Keratinocyte (primary cell): ENCODE measurements at regions not wholly inside any gene's neighbourhood (a gene's known extent, or its start where the extent isn't known, plus 50 kb on each side); places are given as distances from the start of the nearest gene placed in this dataset.

Experiments
- DNase-seq: peaks from one replicate; pipeline ENCODE4 v3.0.0-alpha.2; 2011; ENCODE audit warnings: low read depth, missing footprints, low spot score
- FAIRE-seq: peaks from 2 replicates; lab custom pipeline; 2011; peaks lifted over from hg19 to GRCh38; lab: Jason Lieb, UNC
- H2AFZ ChIP-seq: 2 replicates; pipeline ENCODE4 v1.6.0; 2012; ENCODE audit warnings: low read length, control low read depth, inconsistent platforms; ENCODE audit not compliant: control insufficient read depth
- H3K27ac ChIP-seq: 2 replicates; pipeline ENCODE4 v1.5.1; 2011; ENCODE audit warnings: low read length; ENCODE audit not compliant: control insufficient read depth, insufficient read depth
- H3K27me3 ChIP-seq: 3 replicates; pipeline ENCODE4 v1.6.0; 2011; ENCODE audit warnings: low read length; ENCODE audit not compliant: control insufficient read depth, insufficient read depth; ENCODE audit errors: extremely low read depth
- H3K36me3 ChIP-seq, 2 experiments: 2 replicates in 1 of 2; 3 replicates in 1 of 2; pipeline ENCODE4 v1.5.1; 2011; ENCODE audit warnings: low read length in 2 of 2, mild to moderate bottlenecking in 1 of 2; ENCODE audit not compliant: control insufficient read depth in 2 of 2, insufficient read depth in 2 of 2; ENCODE audit errors: extremely low read depth in 1 of 2
- H3K4me1 ChIP-seq: 3 replicates; pipeline ENCODE4 v1.5.1; 2011; ENCODE audit warnings: low read length; ENCODE audit not compliant: control insufficient read depth, insufficient read depth; ENCODE audit errors: extremely low read depth
- H3K4me2 ChIP-seq: 3 replicates; pipeline ENCODE4 v1.6.0; 2011; ENCODE audit warnings: low read depth, low read length; ENCODE audit not compliant: control insufficient read depth, insufficient read depth; ENCODE audit errors: extremely low read depth
- H3K4me3 ChIP-seq, 3 experiments: fragments of 200-600 bp in 1 of 3; sonication (generic) in 1 of 3; 2 replicates in 2 of 3; 3 replicates in 1 of 3; pipeline ENCODE4 v1.5.1; 2011 to 2016; ENCODE audit warnings: low read length in 3 of 3, mild to moderate bottlenecking in 3 of 3, control low read depth in 2 of 3, inconsistent platforms in 1 of 3, low read depth in 1 of 3, mixed read lengths in 1 of 3, mixed run types in 1 of 3, moderate library complexity in 1 of 3; ENCODE audit not compliant: control insufficient read depth in 2 of 3, insufficient read depth in 2 of 3; ENCODE audit errors: extremely low read depth in 1 of 3
- H3K79me2 ChIP-seq: 2 replicates; pipeline ENCODE4 v1.6.0; 2012; ENCODE audit warnings: low read length; ENCODE audit not compliant: control insufficient read depth, insufficient read depth
- H3K9ac ChIP-seq: 3 replicates; pipeline ENCODE4 v1.6.0; 2011; ENCODE audit warnings: low read length; ENCODE audit not compliant: control insufficient read depth, insufficient read depth; ENCODE audit errors: extremely low read depth
- H3K9me1 ChIP-seq: 3 replicates; pipeline ENCODE4 v1.6.0; 2011; ENCODE audit warnings: low read length; ENCODE audit not compliant: control insufficient read depth, insufficient read depth; ENCODE audit errors: extremely low read depth
- H3K9me3 ChIP-seq: 2 replicates; pipeline ENCODE4 v1.5.1; 2012; ENCODE audit warnings: low read depth, low read length; ENCODE audit not compliant: control insufficient read depth
- H4K20me1 ChIP-seq: 3 replicates; pipeline ENCODE4 v1.6.0; 2011; ENCODE audit warnings: low read length; ENCODE audit not compliant: control insufficient read depth, insufficient read depth; ENCODE audit errors: extremely low read depth
- CTCF ChIP-seq, 3 experiments: IDR thresholded peaks in 1 of 3; conservative IDR thresholded peaks in 1 of 3; optimal IDR thresholded peaks in 1 of 3; 2 replicates in 2 of 3; 3 replicates in 1 of 3; pipeline versions ENCODE3 to v1.5.1; 2011; ENCODE audit warnings: low read length in 3 of 3, mild to moderate bottlenecking in 3 of 3, moderate library complexity in 2 of 3, control low read depth in 1 of 3, inconsistent platforms in 1 of 3; ENCODE audit not compliant: insufficient read depth in 2 of 3; ENCODE audit errors: extremely low read depth in 1 of 3
- EZH2 ChIP-seq: IDR thresholded peaks from one replicate; pipeline ENCODE4 v1.6.1; 2012; ENCODE audit warnings: inconsistent platforms, mild to moderate bottlenecking, low read length, moderate library complexity
- dilution Hi-C: fragments of 300-500 bp; cut with MboI; formaldehyde crosslinking; loops from one replicate; pipeline ENCODE4 v1.7.0; 2020; ENCODE audit warnings: low sequenced_read_pairs; ENCODE audit not compliant: extremely low pct_ligation_motif_present

DNA sequence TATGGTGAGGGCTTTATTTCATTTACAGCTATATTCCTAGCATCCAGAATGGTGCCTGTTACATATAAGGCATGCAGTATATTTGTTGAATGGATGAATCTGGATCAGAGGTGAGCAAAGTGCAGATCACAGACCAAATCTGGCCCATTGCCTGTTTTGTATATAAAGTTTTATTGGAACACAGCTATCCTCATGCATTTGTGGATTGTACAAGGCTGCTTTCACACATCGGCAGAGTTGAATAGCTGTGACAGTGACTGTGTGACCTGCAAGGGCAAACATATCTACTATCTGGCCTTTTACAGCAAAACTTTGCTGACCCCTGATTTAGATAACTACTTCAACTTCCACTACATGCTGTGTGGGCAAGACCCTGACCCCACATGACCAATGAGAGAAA lies 54.0 kb upstream of the MRPS6 start:
- Histone ChIP-seq H3K9ac (no peak overlapping the region), H3K79me2 (no peaks in the 10 kb centered on the region), H3K4me3 (no peak overlapping the region), H4K20me1 (no peaks in the 10 kb centered on the region), H3K4me1 (no peaks in the 10 kb centered on the region), H2AFZ (no peak overlapping the region), H3K4me2 (no peak overlapping the region), H3K36me3 (no peaks in the 10 kb centered on the region), H3K27me3 (no peaks in the 10 kb centered on the region), H3K27ac (no peak overlapping the region), H3K9me3 (no peaks in the 10 kb centered on the region), H3K9me1 (no peaks in the 10 kb centered on the region)
- no peak for DNase-seq
- FAIRE-seq, result no peak
- no peak for TF ChIP-seq EZH2
- no peak for TF ChIP-seq CTCF (optimal IDR thresholded peaks at IDR 0.05 in 1 of 3, IDR thresholded peaks at IDR 0.05 in 1 of 3, conservative IDR thresholded peaks at IDR 0.05 in 1 of 3; ENCODE audit: extremely low read depth in 1 of 3, insufficient read depth in 2 of 3, low read length in 3 of 3)
- dilution Hi-C loops, result no loop called here

- Histone ChIP-seq H3K79me2 (no peaks in the 10 kb centered on the region), H3K4me1 (no peaks in the 10 kb centered on the region), H3K27me3 (no peaks in the 10 kb centered on the region), H3K9me1 (no peaks in the 10 kb centered on the region), H2AFZ (no peak overlapping the region), H4K20me1 (no peaks in the 10 kb centered on the region), H3K9ac (no peak overlapping the region), H3K9me3 (no peaks in the 10 kb centered on the region), H3K36me3 (no peaks in the 10 kb centered on the region), H3K27ac (no peak overlapping the region), H3K4me3 (no peak overlapping the region), H3K4me2 (no peak overlapping the region)
- no peak for FAIRE-seq
- TF ChIP-seq CTCF (optimal IDR thresholded peaks at IDR 0.05 in 1 of 3, IDR thresholded peaks at IDR 0.05 in 1 of 3, conservative IDR thresholded peaks at IDR 0.05 in 1 of 3; ENCODE audit: extremely low read depth in 1 of 3, insufficient read depth in 2 of 3, low read length in 3 of 3) (no peak), EZH2 (no peak)
- dilution Hi-C loops, result no loop called here
- no peak for DNase-seq
Measured at GRCh38 chr21:34018910-34019309, 54.5 kb upstream of the MRPS6 start.
